Liver (tissue), 8 donors: ENCODE measurements at regions not wholly inside any gene's neighbourhood (a gene's known extent, or its start where the extent isn't known, plus 50 kb on each side); places are given as distances from the start of the nearest gene placed in this dataset.

ENCODE experiments used
- DNase-seq: peaks from one replicate; pipeline ENCODE4 v3.0.0-alpha.2; 2017; ENCODE audit warnings: low spot score
- H3K27ac ChIP-seq, 2 donors: one replicate each; pipeline ENCODE4 v1.7.0; 2013; ENCODE audit warnings: inconsistent platforms in 2 of 2, low read length in 2 of 2, control low read depth in 1 of 2, low read depth in 1 of 2, mild to moderate bottlenecking in 1 of 2
- H3K27me3 ChIP-seq, 4 donors: one replicate each; pipeline versions ENCODE4 v1.6.1 to v1.7.0; 2013; ENCODE audit warnings: low read length in 3 of 4, inconsistent platforms in 1 of 4, mild to moderate bottlenecking in 1 of 4, moderate library complexity in 1 of 4; ENCODE audit not compliant: control insufficient read depth in 4 of 4, insufficient read depth in 4 of 4
- H3K36me3 ChIP-seq, 4 donors: one replicate each; pipeline versions ENCODE4 v1.6.1 to v1.7.0; 2013; ENCODE audit warnings: low read length in 3 of 4, mild to moderate bottlenecking in 3 of 4, low read depth in 1 of 4, moderate library complexity in 1 of 4; ENCODE audit not compliant: control insufficient read depth in 4 of 4, insufficient read depth in 3 of 4
- H3K4me1 ChIP-seq, 4 donors: one replicate each; pipeline versions ENCODE4 v1.6.1 to v1.7.0; 2013; ENCODE audit warnings: low read length in 3 of 4, mild to moderate bottlenecking in 3 of 4, moderate library complexity in 1 of 4; ENCODE audit not compliant: control insufficient read depth in 4 of 4, insufficient read depth in 4 of 4
- H3K4me3 ChIP-seq, 3 donors: one replicate each; pipeline versions ENCODE4 v1.6.1 to v1.7.0; 2013; ENCODE audit warnings: low read length in 3 of 3, control low read depth in 1 of 3, low read depth in 1 of 3, mild to moderate bottlenecking in 1 of 3
- H3K9ac ChIP-seq, 2 donors: one replicate each; pipeline ENCODE4 v1.7.0; 2013; ENCODE audit warnings: low read length in 2 of 2, mild to moderate bottlenecking in 2 of 2, moderate library complexity in 2 of 2, control low read depth in 1 of 2, low read depth in 1 of 2
- H3K9me3 ChIP-seq, 4 donors: one replicate each; pipeline versions ENCODE4 v1.6.1 to v1.7.0; 2013; ENCODE audit warnings: low read length in 3 of 4; ENCODE audit not compliant: control insufficient read depth in 4 of 4
- ATF3 ChIP-seq: IDR thresholded peaks from 2 replicates; pipeline ENCODE4 v1.6.1; 2016; ENCODE audit warnings: antibody characterized with exemption
- CTCF ChIP-seq: fragments of 150-350 bp; IDR thresholded peaks from 2 replicates; pipeline ENCODE4 v1.5.1; 2017; ENCODE audit warnings: improper control_type of control experiment, low read depth, low read length; ENCODE audit not compliant: missing input control
- EGR1 ChIP-seq, 2 donors: IDR thresholded peaks; 2 replicates each; pipeline ENCODE4 v1.6.1; 2016 to 2018; ENCODE audit warnings: antibody characterized with exemption in 2 of 2, low read depth in 2 of 2
- FOXA1 ChIP-seq: IDR thresholded peaks from 2 replicates; pipeline ENCODE4 v1.6.1; 2016; ENCODE audit warnings: antibody characterized with exemption
- FOXA2 ChIP-seq: IDR thresholded peaks from 2 replicates; pipeline ENCODE4 v1.6.1; 2016; ENCODE audit warnings: antibody characterized with exemption
- GABPA ChIP-seq, 2 donors: IDR thresholded peaks in 1 of 2; conservative IDR thresholded peaks in 1 of 2; 2 replicates each; pipeline ENCODE4 v1.6.1; 2016; ENCODE audit warnings: antibody characterized with exemption in 2 of 2, mild to moderate bottlenecking in 1 of 2, moderate library complexity in 1 of 2
- HNF4A ChIP-seq, 2 donors: conservative IDR thresholded peaks; 2 replicates each; pipeline ENCODE4 v1.6.1; 2016; ENCODE audit warnings: antibody characterized with exemption in 2 of 2, mild to moderate bottlenecking in 2 of 2
- JUND ChIP-seq, 2 donors: IDR thresholded peaks; 2 replicates each; pipeline ENCODE4 v1.6.1; 2016; ENCODE audit warnings: antibody characterized with exemption in 2 of 2
- MAX ChIP-seq: IDR thresholded peaks from 2 replicates; pipeline ENCODE4 v1.6.1; 2016; ENCODE audit warnings: antibody characterized with exemption
- NR2F2 ChIP-seq: IDR thresholded peaks from 2 replicates; pipeline ENCODE4 v1.6.1; 2016; ENCODE audit warnings: antibody characterized with exemption
- RAD21 ChIP-seq, 2 donors: IDR thresholded peaks; 2 replicates each; pipeline ENCODE4 v1.6.1; 2016; ENCODE audit warnings: antibody characterized with exemption in 2 of 2, mild to moderate bottlenecking in 2 of 2
- REST ChIP-seq: IDR thresholded peaks from 2 replicates; pipeline ENCODE4 v1.6.1; 2016; ENCODE audit warnings: antibody characterized with exemption, mild to moderate bottlenecking
- RXRA ChIP-seq, 2 donors: IDR thresholded peaks; 2 replicates each; pipeline ENCODE4 v1.6.1; 2017 to 2018; ENCODE audit warnings: antibody characterized with exemption in 2 of 2, mild to moderate bottlenecking in 1 of 2
- SP1 ChIP-seq: IDR thresholded peaks from 2 replicates; pipeline ENCODE4 v1.6.1; 2018; ENCODE audit warnings: antibody characterized with exemption, mild to moderate bottlenecking
- TAF1 ChIP-seq: conservative IDR thresholded peaks from 2 replicates; pipeline ENCODE4 v1.6.1; 2016; ENCODE audit warnings: antibody characterized with exemption, mild to moderate bottlenecking
- YY1 ChIP-seq: IDR thresholded peaks from 2 replicates; pipeline ENCODE4 v1.6.1; 2016; ENCODE audit warnings: antibody characterized with exemption, mild to moderate bottlenecking
- ZBTB33 ChIP-seq: IDR thresholded peaks from 2 replicates; pipeline ENCODE4 v1.6.1; 2016; ENCODE audit warnings: antibody characterized with exemption
- WGBS: extraction: QIAGEN DNeasy Blood & Tissue Kit; methylation state at CpG from one replicate; pipeline ENCODE4 v1.1.7; 2013; 5-methylcytosine and 5-hydroxymethylcytosine counted together
- donor health status: healthy.
- donor health status: healthy.
- donor health status: healthy.
- donor health status: healthy.
- donor health status: healthy.

GRCh38 chr2:13905831-13906230 lies 726.7 kb upstream of the LRATD1 start:
- no peaks in the 10 kb centered on the region for H3K4me1 ChIP-seq
- no peak overlapping the region for H3K9ac ChIP-seq
- H3K27ac ChIP-seq = no peak overlapping the region
- no peak overlapping the region for H3K4me3 ChIP-seq
- 59% methylated on average over 2 of the region's 2 CpGs for WGBS
- DNase-seq = no peak
- H3K9me3 ChIP-seq = no peaks in the 10 kb centered on the region
- no peak for TF ChIP-seq RAD21 (IDR thresholded peaks at IDR 0.05)
- no peak for TF ChIP-seq FOXA2
- H3K36me3 ChIP-seq = no peaks in the 10 kb centered on the region
- H3K27me3 ChIP-seq = no peaks in the 10 kb centered on the region

- Histone ChIP-seq H3K4me1 (no peaks in the 10 kb centered on the region), H3K9ac (no peak overlapping the region), H3K4me3 (no peak overlapping the region), H3K9me3 (no peaks in the 10 kb centered on the region), H3K36me3 (no peaks in the 10 kb centered on the region), H3K27ac (no peak overlapping the region), H3K27me3 (no peaks in the 10 kb centered on the region)
- 63% methylated on average over 2 of the region's 2 CpGs for WGBS
- TF ChIP-seq FOXA1 (no peak), YY1 (no peak), ATF3 (no peak), NR2F2 (no peak), EGR1 (IDR thresholded peaks at IDR 0.05; ENCODE audit: low read depth in 2 of 2) (no peak)
- no peak for DNase-seq
These were observed 716.5 kb upstream of the LRATD1 start for GRCh38 chr2:13916066-13916465.

- no peaks in the 10 kb centered on the region for H3K36me3 ChIP-seq
- H3K9ac ChIP-seq = no peak overlapping the region
- WGBS = 41% methylated on average over 1 of the region's 1 CpG
- H3K4me1 ChIP-seq = no peaks in the 10 kb centered on the region
- no peak overlapping the region for H3K4me3 ChIP-seq
- no peaks in the 10 kb centered on the region for H3K27me3 ChIP-seq
- TF ChIP-seq ZBTB33 (no peak), CTCF (no peak), HNF4A (conservative IDR thresholded peaks at IDR 0.05) (no peak), YY1 (no peak), EGR1 (IDR thresholded peaks at IDR 0.05; ENCODE audit: low read depth in 2 of 2) (no peak), NR2F2 (no peak), RXRA (IDR thresholded peaks at IDR 0.05) (no peak), TAF1 (no peak), REST (no peak), RAD21 (IDR thresholded peaks at IDR 0.05) (no peak), FOXA1 (no peak), ATF3 (no peak), MAX (no peak), JUND (IDR thresholded peaks at IDR 0.05) (no peak), SP1 (no peak), FOXA2 (no peak), GABPA (IDR thresholded peaks at IDR 0.05 in 1 of 2, conservative IDR thresholded peaks at IDR 0.05 in 1 of 2) (no peak)
- peaks cover 0 to 3% (median 0%) of the 10 kb centered on the region in 4 donors for H3K9me3 ChIP-seq
- H3K27ac ChIP-seq = no peak overlapping the region
- no peak for DNase-seq
These were observed 714.6 kb upstream of the LRATD1 start for GRCh38 chr2:13917958-13918357.
